K562 (cell line): ENCODE measurements at regions not wholly inside any gene's neighbourhood (a gene's known extent, or its start where the extent isn't known, plus 50 kb on each side); places are given as distances from the start of the nearest gene placed in this dataset.

Experiments used
- ARID3A ChIP-seq: IDR thresholded peaks from 2 replicates; pipeline ENCODE4 v1.6.1; 2012; ENCODE audit warnings: low read depth, low read length, improper control_type of control experiment, borderline replicate concordance
- CEBPG ChIP-seq, 3 experiments: fragments of 200-800 bp in 1 of 3; sonication (Bioruptor generic) in 1 of 3; sonication (generic) in 1 of 3; formaldehyde crosslinking in 1 of 3; IDR thresholded peaks in 2 of 3; conservative IDR thresholded peaks in 1 of 3; 2 replicates each; pipeline versions ENCODE4 v1.6.1 to v1.8.0; 2016 to 2022; ENCODE audit warnings: missing compliant biosample characterization in 2 of 3, missing genetic modification characterization in 2 of 3, mild to moderate bottlenecking in 1 of 3, missing genetic modification reagents in 1 of 3
- CREB1 ChIP-seq, 2 experiments: sonication (generic) in 1 of 2; formaldehyde crosslinking in 1 of 2; IDR thresholded peaks; 2 replicates each; pipeline versions ENCODE4 v1.6.1 to v1.8.0; 2012 to 2022; ENCODE audit warnings: inconsistent platforms in 1 of 2, mild to moderate bottlenecking in 1 of 2, missing genetic modification reagents in 1 of 2, moderate library complexity in 1 of 2
- ELF4 ChIP-seq: fragments of 450-650 bp; formaldehyde crosslinking; IDR thresholded peaks from 2 replicates; pipeline ENCODE4 v1.4.0; 2022; ENCODE audit warnings: missing genetic modification characterization
- EP300 ChIP-seq: IDR thresholded peaks from 2 replicates; pipeline ENCODE4 v1.6.1; 2012; ENCODE audit warnings: low read length, improper control_type of control experiment
- FOXK2 ChIP-seq, 2 experiments: fragments of 450-650 bp; IDR thresholded peaks in 1 of 2; conservative IDR thresholded peaks in 1 of 2; 2 replicates each; pipeline ENCODE4 v1.6.1; 2016; ENCODE audit warnings: low read depth in 2 of 2, mild to moderate bottlenecking in 1 of 2
- GABPB1 ChIP-seq: sonication (generic); formaldehyde crosslinking; IDR thresholded peaks from 2 replicates; pipeline ENCODE4 v1.8.0; 2022; ENCODE audit warnings: mild to moderate bottlenecking, missing genetic modification reagents
- GTF2E2 ChIP-seq: fragments of 200-800 bp; sonication (Bioruptor generic); IDR thresholded peaks from 2 replicates; pipeline ENCODE4 v1.6.1; 2016; ENCODE audit warnings: missing genetic modification characterization, missing compliant biosample characterization
- HDAC8 ChIP-seq: fragments of 450-650 bp; IDR thresholded peaks from 2 replicates; pipeline ENCODE4 v1.6.1; 2016; ENCODE audit warnings: mild to moderate bottlenecking, missing genetic modification characterization, moderate library complexity, missing compliant biosample characterization
- HES1 ChIP-seq: fragments of 450-650 bp; IDR thresholded peaks from 2 replicates; pipeline ENCODE4 v1.6.1; 2016; ENCODE audit warnings: low read depth, mild to moderate bottlenecking, moderate library complexity
- JUND ChIP-seq, 2 experiments: IDR thresholded peaks; 2 replicates in 1 of 2; 3 replicates in 1 of 2; pipeline ENCODE4 v1.6.1; 2011; ENCODE audit warnings: borderline replicate concordance in 2 of 2, low read depth in 2 of 2, low read length in 2 of 2, improper control_type of control experiment in 1 of 2, missing biosample characterization in 1 of 2, missing genetic modification characterization in 1 of 2, missing genetic modification reagents in 1 of 2
- NCOA1 ChIP-seq: fragments of 450-650 bp; IDR thresholded peaks from 2 replicates; pipeline ENCODE4 v1.6.1; 2016; ENCODE audit warnings: low read depth
- PPARD ChIP-seq: fragments of 250-450 bp; sonication (Bioruptor Pico); IDR thresholded peaks from 2 replicates; pipeline ENCODE4 v1.8.0; 2022; ENCODE audit warnings: inconsistent platforms, mild to moderate bottlenecking, moderate library complexity
- RFX5 ChIP-seq: IDR thresholded peaks from 2 replicates; pipeline ENCODE4 v1.6.1; 2011; ENCODE audit warnings: low read depth, mild to moderate bottlenecking, improper control_type of control experiment, low read length
- SRF ChIP-seq, 2 experiments: fragments of 250-450, 450-650 bp in 1 of 2; sonication (Bioruptor Pico) in 1 of 2; sonication (generic) in 1 of 2; formaldehyde crosslinking; IDR thresholded peaks; 2 replicates each; pipeline versions ENCODE4 v1.5.0 to v1.5.1; 2020 to 2022; ENCODE audit warnings: mild to moderate bottlenecking in 1 of 2, missing genetic modification reagents in 1 of 2
- THAP12 ChIP-seq: fragments of 250-450 bp; sonication (Bioruptor Pico); IDR thresholded peaks from 2 replicates; pipeline ENCODE4 v1.9.0; 2021; ENCODE audit warnings: mild to moderate bottlenecking, inconsistent platforms
- ZNF583 ChIP-seq: fragments of 250-450 bp; sonication (Bioruptor Pico); IDR thresholded peaks from 2 replicates; pipeline ENCODE4 v1.4.0; 2020
- TF ChIP-seq, protein P1 (sequence below): fragments of 450-650 bp; formaldehyde crosslinking; IDR thresholded peaks from 2 replicates; pipeline ENCODE4 v1.4.0; 2022; ENCODE audit warnings: mild to moderate bottlenecking, moderate library complexity
- TF ChIP-seq, protein P2 (sequence below): fragments of 450-650 bp; formaldehyde crosslinking; IDR thresholded peaks from 2 replicates; pipeline ENCODE4 v1.4.0; 2020; ENCODE audit warnings: mild to moderate bottlenecking, moderate library complexity

DNA sequence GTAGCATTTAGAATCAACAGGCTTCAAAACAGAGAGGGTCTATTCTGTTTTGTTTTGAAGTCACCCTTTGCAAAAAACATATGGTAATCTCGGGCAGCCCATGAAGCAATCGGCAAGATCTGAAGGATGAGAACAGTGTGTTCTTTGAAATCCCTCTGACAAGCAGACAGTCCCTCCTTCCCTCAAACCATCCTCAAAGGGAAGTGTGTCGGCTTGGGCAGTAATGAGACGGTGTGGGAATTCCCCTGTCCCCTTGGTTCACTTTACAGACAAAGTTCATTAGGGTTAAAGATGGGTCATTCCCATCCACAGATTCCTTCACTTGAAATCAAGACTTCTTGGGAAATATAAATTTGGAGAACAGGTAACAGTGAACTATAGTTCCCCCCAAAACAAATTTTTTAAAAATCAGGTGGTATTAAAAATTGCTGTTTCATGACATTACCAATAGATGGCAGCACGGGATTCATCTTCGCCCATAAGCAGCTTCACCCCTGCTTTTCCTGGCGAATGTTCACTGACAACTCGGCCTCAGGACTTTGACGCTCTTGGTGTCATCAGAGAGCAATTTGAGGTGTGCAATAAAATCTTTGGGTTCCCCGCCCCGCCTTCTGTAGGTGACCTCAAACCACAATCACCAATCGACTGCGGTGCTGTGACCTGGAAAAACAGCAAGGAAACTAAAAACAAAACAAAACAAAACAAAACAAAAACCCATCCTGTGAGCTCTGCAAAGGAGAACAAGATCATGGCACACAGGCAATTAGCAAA is 159.3 kb upstream of the TNFAIP3 start (continued):
- TF ChIP-seq THAP12, result no peak
- TF ChIP-seq, protein P1, sequence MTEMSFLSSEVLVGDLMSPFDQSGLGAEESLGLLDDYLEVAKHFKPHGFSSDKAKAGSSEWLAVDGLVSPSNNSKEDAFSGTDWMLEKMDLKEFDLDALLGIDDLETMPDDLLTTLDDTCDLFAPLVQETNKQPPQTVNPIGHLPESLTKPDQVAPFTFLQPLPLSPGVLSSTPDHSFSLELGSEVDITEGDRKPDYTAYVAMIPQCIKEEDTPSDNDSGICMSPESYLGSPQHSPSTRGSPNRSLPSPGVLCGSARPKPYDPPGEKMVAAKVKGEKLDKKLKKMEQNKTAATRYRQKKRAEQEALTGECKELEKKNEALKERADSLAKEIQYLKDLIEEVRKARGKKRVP (CRISPR knock-in tag), result no peak
- 0 out of 2 replicates have a peak, but pooled peaks have one; percentile 21 for TF ChIP-seq ZNF583 (CRISPR knock-in tag)
- TF ChIP-seq SRF (CRISPR knock-in tag; IDR thresholded peaks at IDR 0.05), result no peak
- TF ChIP-seq, protein P2, sequence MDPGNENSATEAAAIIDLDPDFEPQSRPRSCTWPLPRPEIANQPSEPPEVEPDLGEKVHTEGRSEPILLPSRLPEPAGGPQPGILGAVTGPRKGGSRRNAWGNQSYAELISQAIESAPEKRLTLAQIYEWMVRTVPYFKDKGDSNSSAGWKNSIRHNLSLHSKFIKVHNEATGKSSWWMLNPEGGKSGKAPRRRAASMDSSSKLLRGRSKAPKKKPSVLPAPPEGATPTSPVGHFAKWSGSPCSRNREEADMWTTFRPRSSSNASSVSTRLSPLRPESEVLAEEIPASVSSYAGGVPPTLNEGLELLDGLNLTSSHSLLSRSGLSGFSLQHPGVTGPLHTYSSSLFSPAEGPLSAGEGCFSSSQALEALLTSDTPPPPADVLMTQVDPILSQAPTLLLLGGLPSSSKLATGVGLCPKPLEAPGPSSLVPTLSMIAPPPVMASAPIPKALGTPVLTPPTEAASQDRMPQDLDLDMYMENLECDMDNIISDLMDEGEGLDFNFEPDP (CRISPR knock-in tag), result no peak
- TF ChIP-seq GABPB1 (CRISPR knock-in tag), result no peak
- TF ChIP-seq EP300, result no peak
- no peak for TF ChIP-seq HES1
- TF ChIP-seq FOXK2 (conservative IDR thresholded peaks at IDR 0.05 in 1 of 2, IDR thresholded peaks at IDR 0.05 in 1 of 2; ENCODE audit: low read depth in 2 of 2), result peak; percentile 34 to 63; a peak in 3 of 4 replicates
- TF ChIP-seq RFX5, result no peak
- TF ChIP-seq ARID3A, result peak; percentile 64; the same call in 1 of the 2 replicates
- peak; percentile 40; the same call in 1 of the 2 replicates for TF ChIP-seq JUND (IDR thresholded peaks at IDR 0.05; ENCODE audit: borderline replicate concordance, low read depth, low read length)
- no peak for TF ChIP-seq JUND (tag; IDR thresholded peaks at IDR 0.05; ENCODE audit: borderline replicate concordance, low read depth, low read length)
- TF ChIP-seq CEBPG (CRISPR knock-in tag; IDR thresholded peaks at IDR 0.05), result no peak
- no peak for TF ChIP-seq CEBPG (tag; conservative IDR thresholded peaks at IDR 0.05 in 1 of 2, IDR thresholded peaks at IDR 0.05 in 1 of 2)
- TF ChIP-seq GTF2E2 (tag), result no peak
- TF ChIP-seq ELF4, result no peak
- TF ChIP-seq HDAC8 (tag), result no peak
- no peak for TF ChIP-seq NCOA1
- no peak for TF ChIP-seq PPARD (CRISPR knock-in tag)
- no peak for TF ChIP-seq CREB1 (IDR thresholded peaks at IDR 0.05)
- TF ChIP-seq CREB1 (CRISPR knock-in tag; IDR thresholded peaks at IDR 0.05), result no peak
